ELR (cell line): ENCODE measurements at regions not wholly inside any gene's neighbourhood (a gene's known extent, or its start where the extent isn't known, plus 50 kb on each side); places are given as distances from the start of the nearest gene placed in this dataset.
"Not testable (repeated sequence)": the region's sequence is repeated elsewhere in the genome, so short reads cannot be mapped to it uniquely, and the experiment has no call there.

ENCODE experiments used
- DNase-seq: peaks from one replicate; pipeline ENCODE4 v3.0.0-alpha.2; 2015; ENCODE audit warnings: low read depth

GRCh38 chr3:127520993-127521392 is 69.5 kb downstream of the TPRA1 start:
- DNase-seq, result no peak

GRCh38 chr3:127518456-127519081 is 72.0 kb downstream of the TPRA1 start:
- no peak for DNase-seq

- no peak for DNase-seq
Measured at GRCh38 chr3:127512256-127512655, 78.3 kb downstream of the TPRA1 start.

- no peak for DNase-seq
Measured at GRCh38 chr3:127501177-127501576, 89.4 kb downstream of the TPRA1 start.

- DNase-seq, result no peak
Measured at GRCh38 chr3:127497676-127498075, 92.9 kb downstream of the TPRA1 start.

- no peak for DNase-seq
Measured at GRCh38 chr3:127497166-127497565, 93.4 kb downstream of the TPRA1 start.

GRCh38 chr3:127495821-127496655 is 94.5 kb downstream of the TPRA1 start:
- no peak for DNase-seq

- DNase-seq, result no peak
Measured at GRCh38 chr3:127493924-127494646, 96.4 kb downstream of the TPRA1 start.

GRCh38 chr3:127492426-127492825 is 98.1 kb downstream of the TPRA1 start:
- no peak for DNase-seq

GRCh38 chr3:127491909-127492308 is 98.6 kb downstream of the TPRA1 start:
- DNase-seq, result no peak

GRCh38 chr3:127491323-127491722 is 99.2 kb downstream of the TPRA1 start:
- DNase-seq, result no peak

GRCh38 chr3:127491024-127491305 is 99.6 kb downstream of the TPRA1 start:
- not testable (repeated sequence) for DNase-seq

GRCh38 chr3:127490271-127491023 is 100.1 kb downstream of the TPRA1 start:
- DNase-seq, result no peak

GRCh38 chr3:127489357-127489756 is 101.2 kb downstream of the TPRA1 start:
- DNase-seq, result no peak

- no peak for DNase-seq
Measured at GRCh38 chr3:127488740-127489139, 101.8 kb downstream of the TPRA1 start.

- no peak for DNase-seq
Measured at GRCh38 chr3:127488141-127488672, 102.3 kb downstream of the TPRA1 start.

GRCh38 chr3:127487196-127487595 is 103.3 kb downstream of the TPRA1 start:
- DNase-seq, result no peak

- DNase-seq, result no peak
Measured at GRCh38 chr3:127486321-127486944, 104.1 kb downstream of the TPRA1 start.

GRCh38 chr3:127485396-127486170 is 105.0 kb downstream of the TPRA1 start:
- no peak for DNase-seq

GRCh38 chr3:127484601-127485388 is 105.7 kb downstream of the TPRA1 start:
- DNase-seq, result no peak
